ENCODE measurements at regions not wholly inside any gene's neighbourhood (a gene's known extent, or its start where the extent isn't known, plus 50 kb on each side); places are given as distances from the start of the nearest gene placed in this dataset.
"Not testable (repeated sequence)": the region's sequence is repeated elsewhere in the genome, so short reads cannot be mapped to it uniquely, and the experiment has no call there.

DNA sequence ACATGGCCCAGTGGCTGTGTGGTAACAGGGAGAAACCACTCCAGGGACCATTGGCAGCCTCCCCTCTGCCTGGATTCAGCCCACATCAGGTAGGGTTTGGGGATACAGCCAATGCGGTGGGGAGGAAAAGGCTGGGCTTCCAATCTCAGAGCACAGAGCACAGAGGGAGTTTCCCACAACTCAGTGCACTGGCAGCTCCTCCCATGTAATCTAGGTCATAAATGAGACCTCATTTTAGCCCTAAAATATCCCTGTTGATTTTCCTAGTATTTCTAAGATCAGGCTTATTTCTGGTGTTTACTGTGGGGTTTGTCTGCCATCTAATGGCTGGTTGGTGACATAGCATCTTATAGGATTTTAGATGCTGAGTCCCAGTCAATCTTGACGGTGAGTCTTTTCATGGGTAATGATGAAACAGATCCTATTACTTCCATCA is 462.8 kb downstream of the RPIA start:
- not testable (repeated sequence) for H3K36me3 Mint-ChIP-seq; H3K4me3 Mint-ChIP-seq; H3K27ac Mint-ChIP-seq; H3K9me3 Mint-ChIP-seq; DNase-seq (ENCODE audit: extremely low spot score, unreplicated experiment); H3K27me3 Mint-ChIP-seq; H3K4me1 Mint-ChIP-seq (ENCODE audit: unreplicated experiment)
- peak; percentile 43 for TF ChIP-seq CTCF (conservative IDR thresholded peaks at IDR 0.05)

DNA sequence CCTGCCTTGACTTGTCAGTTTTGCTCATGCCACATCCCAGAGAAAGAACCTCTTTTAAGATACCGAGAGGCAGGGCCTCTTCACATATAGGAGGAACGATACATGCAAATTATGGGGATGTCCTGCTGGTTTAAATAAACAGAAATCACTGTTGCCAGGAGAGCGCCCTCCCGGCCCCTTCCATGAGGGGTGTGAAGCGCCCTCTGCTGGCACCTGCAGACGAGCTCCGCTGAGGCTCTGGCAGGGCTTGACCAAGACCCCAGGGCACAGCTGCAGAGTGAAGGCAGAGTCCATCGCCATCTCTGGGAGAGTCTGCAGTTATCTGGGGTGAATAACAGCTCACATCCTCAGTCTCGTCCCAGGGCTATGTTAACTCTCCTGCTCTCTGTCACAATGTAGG is 468.8 kb downstream of the RPIA start:
- H3K9me3 Mint-ChIP-seq; H3K27me3 Mint-ChIP-seq; H3K4me1 Mint-ChIP-seq (ENCODE audit: unreplicated experiment); H3K36me3 Mint-ChIP-seq; H3K27ac Mint-ChIP-seq; H3K4me3 Mint-ChIP-seq; DNase-seq (ENCODE audit: extremely low spot score, unreplicated experiment): not testable (repeated sequence)

- not testable (repeated sequence) for DNase-seq (ENCODE audit: extremely low spot score, unreplicated experiment); H3K9me3 Mint-ChIP-seq; H3K27ac Mint-ChIP-seq; H3K4me3 Mint-ChIP-seq; H3K36me3 Mint-ChIP-seq; H3K4me1 Mint-ChIP-seq (ENCODE audit: unreplicated experiment); H3K27me3 Mint-ChIP-seq
Observed at GRCh38 chr2:89161626-89162025, 470.2 kb downstream of the RPIA start.

- H3K9me3 Mint-ChIP-seq; H3K27me3 Mint-ChIP-seq; H3K4me1 Mint-ChIP-seq (ENCODE audit: unreplicated experiment); DNase-seq (ENCODE audit: extremely low spot score, unreplicated experiment); H3K27ac Mint-ChIP-seq; H3K4me3 Mint-ChIP-seq; H3K36me3 Mint-ChIP-seq: not testable (repeated sequence)
Observed at GRCh38 chr2:89170506-89171173, 479.2 kb downstream of the RPIA start.

GRCh38 chr2:89171174-89171519 is 479.7 kb downstream of the RPIA start:
- H3K27me3 Mint-ChIP-seq; H3K27ac Mint-ChIP-seq; H3K4me1 Mint-ChIP-seq (ENCODE audit: unreplicated experiment); H3K4me3 Mint-ChIP-seq; H3K9me3 Mint-ChIP-seq; H3K36me3 Mint-ChIP-seq; DNase-seq (ENCODE audit: extremely low spot score, unreplicated experiment): not testable (repeated sequence)

DNA sequence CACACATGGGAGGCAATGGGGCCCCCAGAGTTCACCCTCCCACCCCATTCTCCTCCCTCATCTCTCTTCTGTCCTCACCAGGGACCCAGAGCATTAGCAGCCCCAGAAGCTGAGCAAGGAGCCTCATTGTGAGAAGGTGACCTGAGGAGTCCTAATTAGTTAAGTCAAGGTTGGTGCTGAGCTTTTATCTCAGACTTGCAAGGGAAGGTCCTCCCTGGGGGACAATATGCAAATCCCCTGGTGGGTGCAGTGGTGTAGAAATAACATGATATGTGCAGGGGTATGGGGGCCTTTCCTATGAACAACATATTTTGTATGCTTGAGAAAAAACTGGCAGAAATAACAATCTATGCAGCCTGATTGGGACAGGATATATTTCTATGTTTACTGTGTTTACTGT is 485.5 kb downstream of the RPIA start:
- not testable (repeated sequence) for H3K36me3 Mint-ChIP-seq; H3K27ac Mint-ChIP-seq; H3K9me3 Mint-ChIP-seq; H3K27me3 Mint-ChIP-seq; H3K4me1 Mint-ChIP-seq (ENCODE audit: unreplicated experiment); DNase-seq (ENCODE audit: extremely low spot score, unreplicated experiment); H3K4me3 Mint-ChIP-seq

DNA sequence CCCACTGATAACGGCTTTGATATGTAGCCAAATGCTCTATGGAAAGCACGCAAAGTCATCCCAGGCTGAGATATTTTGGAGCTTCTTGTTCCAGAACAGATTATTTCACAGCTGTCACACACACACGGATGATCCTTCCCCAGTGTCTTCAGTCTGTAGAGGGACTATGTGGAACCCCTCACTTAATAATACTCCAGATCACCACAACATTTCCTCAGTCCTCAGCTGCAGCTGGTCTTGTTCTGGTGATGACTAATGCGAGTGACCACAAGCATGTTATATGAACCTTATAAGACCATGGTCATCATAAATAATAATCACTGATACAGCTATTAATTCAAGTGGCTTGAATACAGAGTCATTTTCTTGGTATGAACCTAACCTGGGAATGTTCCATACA is 490.7 kb downstream of the RPIA start:
- H3K36me3 Mint-ChIP-seq, H3K9me3 Mint-ChIP-seq, H3K27ac Mint-ChIP-seq: not testable (repeated sequence)

DNA sequence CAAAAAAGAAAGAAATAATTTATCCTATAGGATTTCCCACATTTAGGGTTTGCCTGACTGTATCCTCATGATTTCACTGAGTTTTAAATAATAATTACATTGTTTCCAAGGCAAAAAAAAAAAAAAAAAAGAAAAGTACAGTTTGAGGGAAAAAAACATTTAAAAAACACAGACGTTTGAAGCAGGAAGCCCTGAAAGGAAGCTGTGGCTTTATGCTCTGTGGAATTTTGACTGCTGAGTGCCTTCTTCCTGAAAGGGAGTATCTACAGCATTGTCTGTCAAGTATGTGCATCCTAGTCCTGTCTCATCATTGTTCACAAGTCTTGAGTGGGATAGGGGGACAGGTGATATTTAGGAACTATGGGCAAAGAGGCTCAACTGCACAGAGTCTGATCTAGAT is 493.3 kb downstream of the RPIA start:
- not testable (repeated sequence) for H3K9me3 Mint-ChIP-seq; DNase-seq (ENCODE audit: extremely low spot score, unreplicated experiment); H3K4me1 Mint-ChIP-seq (ENCODE audit: unreplicated experiment); H3K4me3 Mint-ChIP-seq; H3K27me3 Mint-ChIP-seq; H3K36me3 Mint-ChIP-seq; H3K27ac Mint-ChIP-seq

More for the DNA sequence above, 490.7 kb downstream of the RPIA start:
- not testable (repeated sequence) for H3K4me1 Mint-ChIP-seq (ENCODE audit: unreplicated experiment); DNase-seq (ENCODE audit: extremely low spot score, unreplicated experiment); H3K27me3 Mint-ChIP-seq; H3K4me3 Mint-ChIP-seq

DNA sequence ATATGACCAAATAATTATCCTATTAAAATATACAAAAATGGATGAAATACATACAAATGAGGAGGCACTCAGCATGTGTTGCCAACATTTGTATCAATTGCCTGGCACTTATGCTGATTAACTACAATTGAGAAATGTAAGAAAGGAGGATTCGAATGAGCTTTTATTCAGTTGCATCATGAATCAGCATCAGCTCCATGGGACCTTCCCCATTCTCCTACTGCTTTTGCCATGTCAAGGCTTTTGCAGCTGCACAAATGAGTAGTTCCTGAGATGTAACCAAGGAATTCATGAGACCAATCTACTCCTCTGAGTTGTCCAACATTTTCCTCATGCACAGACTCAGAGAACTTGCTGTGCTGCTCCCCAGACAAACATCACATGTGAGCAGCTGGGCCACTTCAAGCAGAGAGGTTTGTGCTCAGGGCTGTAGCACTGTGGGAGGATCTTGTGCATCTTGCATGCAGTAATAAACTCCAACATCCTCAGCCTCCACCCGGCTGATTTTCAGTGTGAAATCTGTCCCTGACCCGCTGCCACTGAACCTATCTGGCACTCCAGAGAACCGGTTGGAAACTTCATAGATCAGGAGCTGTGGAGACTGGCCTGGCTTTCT is 504.3 kb downstream of the RPIA start:
- not testable (repeated sequence) for H3K4me3 Mint-ChIP-seq; DNase-seq (ENCODE audit: extremely low spot score, unreplicated experiment); H3K27ac Mint-ChIP-seq; H3K36me3 Mint-ChIP-seq; H3K4me1 Mint-ChIP-seq (ENCODE audit: unreplicated experiment); H3K27me3 Mint-ChIP-seq; H3K9me3 Mint-ChIP-seq

GRCh38 chr2:89196719-89197118 is 505.2 kb downstream of the RPIA start:
- H3K36me3 Mint-ChIP-seq; DNase-seq (ENCODE audit: extremely low spot score, unreplicated experiment); H3K27ac Mint-ChIP-seq; H3K27me3 Mint-ChIP-seq; H3K4me3 Mint-ChIP-seq; H3K4me1 Mint-ChIP-seq (ENCODE audit: unreplicated experiment); H3K9me3 Mint-ChIP-seq: not testable (repeated sequence)

DNA sequence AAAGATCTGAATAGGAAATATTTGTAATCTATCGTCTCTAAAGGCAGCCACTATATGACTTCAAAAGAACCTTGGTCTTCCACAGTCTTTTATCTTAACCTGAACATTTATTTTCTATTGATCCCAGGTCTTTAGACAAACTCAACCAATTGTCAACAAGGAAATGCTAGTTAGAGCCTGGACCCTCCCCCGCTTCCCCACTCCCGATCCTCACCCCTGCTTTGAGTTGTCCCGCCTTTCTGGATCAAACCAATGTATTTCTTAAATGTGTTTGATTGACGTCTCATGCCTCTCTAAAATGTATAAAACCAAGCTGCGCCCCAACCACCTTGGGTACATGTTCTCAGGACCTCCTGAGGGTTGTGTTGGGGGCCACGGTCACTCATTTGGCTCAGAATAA is 506.6 kb downstream of the RPIA start:
- DNase-seq (ENCODE audit: extremely low spot score, unreplicated experiment); H3K9me3 Mint-ChIP-seq; H3K27me3 Mint-ChIP-seq; H3K4me3 Mint-ChIP-seq; H3K4me1 Mint-ChIP-seq (ENCODE audit: unreplicated experiment); H3K27ac Mint-ChIP-seq; H3K36me3 Mint-ChIP-seq: not testable (repeated sequence)

DNA sequence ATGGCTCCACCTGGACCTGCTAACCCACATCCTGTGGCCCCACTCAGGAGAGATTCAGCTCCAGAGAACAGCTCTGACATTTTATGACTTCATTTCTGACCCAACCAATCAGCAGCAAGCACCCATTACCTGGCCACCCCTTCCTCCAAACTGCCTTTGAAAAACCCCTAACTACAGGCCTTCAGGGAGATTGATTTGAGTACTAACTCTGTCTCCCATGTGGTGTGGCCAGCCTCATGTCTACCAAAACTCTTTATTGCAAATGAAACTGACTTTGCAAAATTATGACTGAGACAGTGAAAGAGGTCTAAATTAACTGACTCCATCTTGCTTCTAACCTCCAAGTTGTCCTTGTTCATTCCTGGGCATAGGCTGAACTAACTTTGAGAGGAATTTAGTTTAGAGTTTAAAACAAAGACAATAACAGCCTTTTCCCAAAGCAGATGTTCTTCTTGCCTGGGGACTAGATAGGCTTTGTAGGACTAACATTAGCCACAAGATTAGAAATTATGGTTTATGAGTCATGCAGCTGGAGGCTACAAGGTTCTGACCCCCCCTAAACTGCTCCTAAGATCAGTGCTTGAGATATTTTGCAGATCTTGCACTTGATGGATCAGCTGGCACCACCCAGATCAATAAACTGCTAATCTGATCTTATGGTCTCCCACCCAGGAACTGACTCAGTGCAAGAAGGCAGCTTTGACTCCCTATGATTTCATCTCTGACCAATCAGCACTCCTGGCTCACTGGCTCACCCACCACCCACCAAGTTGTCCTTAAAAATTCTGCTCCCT is 508.2 kb downstream of the RPIA start:
- H3K4me1 Mint-ChIP-seq (ENCODE audit: unreplicated experiment); H3K27ac Mint-ChIP-seq; DNase-seq (ENCODE audit: extremely low spot score, unreplicated experiment); H3K27me3 Mint-ChIP-seq; H3K4me3 Mint-ChIP-seq; H3K9me3 Mint-ChIP-seq; H3K36me3 Mint-ChIP-seq: not testable (repeated sequence)

- not testable (repeated sequence) for H3K9me3 Mint-ChIP-seq; H3K36me3 Mint-ChIP-seq; H3K27me3 Mint-ChIP-seq; DNase-seq (ENCODE audit: extremely low spot score, unreplicated experiment); H3K4me3 Mint-ChIP-seq; H3K4me1 Mint-ChIP-seq (ENCODE audit: unreplicated experiment); H3K27ac Mint-ChIP-seq
Observed at GRCh38 chr2:89200247-89200527, 508.7 kb downstream of the RPIA start.

Measured in type B pancreatic cell (in vitro differentiated cells).